H1 (cell line): ENCODE measurements at regions not wholly inside any gene's neighbourhood (a gene's known extent, or its start where the extent isn't known, plus 50 kb on each side); places are given as distances from the start of the nearest gene placed in this dataset.

ENCODE experiments used
- CTCF ChIA-PET: fragments of 300-600 bp; sonication (Branson Sonifier 250); formaldehyde crosslinking; loops from one replicate; lab custom pipeline; 2021; ENCODE audit not compliant: partially characterized antibody; lab: Charles Lee
- POLR2A ChIA-PET: fragments of 300-600 bp; sonication (Branson Sonifier 250); formaldehyde crosslinking; loops from one replicate; lab custom pipeline; 2021; ENCODE audit warnings: inconsistent platforms; ENCODE audit not compliant: partially characterized antibody; lab: Charles Lee
- DNase-seq, 2 experiments: peaks; one replicate each; pipeline versions ENCODE4 v3.0.0 to v3.0.0-alpha.2; 2010 to 2022; ENCODE audit warnings: low spot score in 2 of 2, low read depth in 1 of 2, mixed read lengths in 1 of 2
- FAIRE-seq: peaks from 2 replicates; lab custom pipeline; 2011; peaks lifted over from hg19 to GRCh38; lab: Jason Lieb, UNC
- H2AFZ ChIP-seq: 2 replicates; pipeline ENCODE4 v1.8.1; 2012; ENCODE audit warnings: low read length, inconsistent platforms
- H2AK5ac ChIP-seq: 2 replicates; pipeline ENCODE4 v1.6.1; 2013; ENCODE audit warnings: low read depth, low read length
- H2BK120ac ChIP-seq: replicated peaks from 2 replicates; pipeline ENCODE3; 2013; ENCODE audit warnings: low read depth, low read length, inconsistent platforms
- H2BK12ac ChIP-seq: 2 replicates; pipeline ENCODE4 v1.6.1; 2013; ENCODE audit warnings: low read depth, low read length
- H2BK15ac ChIP-seq: 2 replicates; pipeline ENCODE4 v1.6.1; 2013; ENCODE audit warnings: low read length
- H2BK20ac ChIP-seq: 2 replicates; pipeline ENCODE4 v1.6.1; 2013; ENCODE audit warnings: low read length
- H2BK5ac ChIP-seq: 2 replicates; pipeline ENCODE4 v1.6.1; 2013; ENCODE audit warnings: low read depth, low read length
- H3K14ac ChIP-seq: 2 replicates; pipeline ENCODE4 v1.6.1; 2013; ENCODE audit warnings: inconsistent platforms; ENCODE audit not compliant: insufficient read length
- H3K18ac ChIP-seq: 2 replicates; pipeline ENCODE4 v1.6.1; 2013; ENCODE audit warnings: low read length; ENCODE audit errors: extremely low read depth
- H3K23ac ChIP-seq: 2 replicates; pipeline ENCODE4 v1.6.1; 2013; ENCODE audit warnings: inconsistent platforms; ENCODE audit not compliant: insufficient read length
- H3K23me2 ChIP-seq: 2 replicates; pipeline ENCODE4 v1.6.1; 2013; ENCODE audit warnings: low read depth, low read length
- H3K27ac ChIP-seq: 2 replicates; pipeline ENCODE4 v1.6.1; 2011; ENCODE audit warnings: low read depth, low read length, inconsistent platforms
- H3K27me3 ChIP-seq, 4 experiments: replicated peaks in 1 of 4; 1 replicate in 1 of 4; 2 replicates in 3 of 4; pipeline versions ENCODE4 v1.6.1 to v1.8.1; 2011 to 2013; ENCODE audit warnings: low read length in 3 of 4, mild to moderate bottlenecking in 3 of 4, inconsistent platforms in 2 of 4, mixed read lengths in 2 of 4, moderate library complexity in 1 of 4; ENCODE audit not compliant: control insufficient read depth in 3 of 4, insufficient read depth in 3 of 4; ENCODE audit errors: extremely low read depth in 1 of 4
- H3K36me3 ChIP-seq, 4 experiments: 2 replicates each; pipeline versions ENCODE4 v1.6.1 to v1.8.1; 2011 to 2013; ENCODE audit warnings: mild to moderate bottlenecking in 4 of 4, low read length in 3 of 4, moderate library complexity in 2 of 4, control low read depth in 1 of 4, inconsistent platforms in 1 of 4; ENCODE audit not compliant: insufficient read depth in 4 of 4, control insufficient read depth in 2 of 4
- H3K4ac ChIP-seq: replicated peaks from 2 replicates; pipeline ENCODE3; 2013; ENCODE audit warnings: low read length, low read depth, mixed read lengths, inconsistent platforms; ENCODE audit not compliant: insufficient read length
- H3K4me1 ChIP-seq, 4 experiments: replicated peaks in 1 of 4; 1 replicate in 1 of 4; 2 replicates in 3 of 4; pipeline versions ENCODE4 v1.6.1 to v1.8.1; 2011 to 2013; ENCODE audit warnings: low read length in 3 of 4, inconsistent platforms in 2 of 4, mixed read lengths in 1 of 4; ENCODE audit not compliant: insufficient read depth in 4 of 4, control insufficient read depth in 3 of 4
- H3K4me2 ChIP-seq, 2 experiments: 2 replicates each; pipeline versions ENCODE4 v1.6.1 to v1.8.1; 2011 to 2013; ENCODE audit warnings: low read depth in 2 of 2, low read length in 2 of 2, control low read depth in 1 of 2, inconsistent platforms in 1 of 2, mild to moderate bottlenecking in 1 of 2; ENCODE audit not compliant: insufficient read depth in 1 of 2
- H3K4me3 ChIP-seq, 4 experiments: fragments of 200-600, 300-600 bp in 1 of 4; sonication (generic), shearing (Covaris generic), sonication (Bioruptor Twin) in 1 of 4; 2 replicates each; pipeline versions ENCODE4 v1.5.1 to v1.8.1; 2011 to 2016; ENCODE audit warnings: low read length in 4 of 4, low read depth in 3 of 4, control low read depth in 2 of 4, inconsistent platforms in 2 of 4, mild to moderate bottlenecking in 2 of 4, mixed read lengths in 1 of 4, moderate library complexity in 1 of 4; ENCODE audit not compliant: insufficient read depth in 2 of 4; ENCODE audit errors: extremely low read depth in 1 of 4
- H3K56ac ChIP-seq: replicated peaks from 2 replicates; pipeline ENCODE3; 2013; ENCODE audit warnings: low read depth, mild to moderate bottlenecking, mixed read lengths, low read length, inconsistent platforms; ENCODE audit not compliant: insufficient read length
- H3K79me1 ChIP-seq: 2 replicates; pipeline ENCODE4 v1.6.1; 2013; ENCODE audit warnings: low read depth, low read length, control low read depth
- H3K79me2 ChIP-seq, 2 experiments: 2 replicates each; pipeline versions ENCODE4 v1.6.1 to v1.8.1; 2012 to 2013; ENCODE audit warnings: low read length in 2 of 2, mild to moderate bottlenecking in 2 of 2, inconsistent platforms in 1 of 2; ENCODE audit not compliant: insufficient read depth in 2 of 2, control insufficient read depth in 1 of 2
- H3K9ac ChIP-seq, 4 experiments: replicated peaks in 1 of 4; 1 replicate in 1 of 4; 2 replicates in 3 of 4; pipeline versions ENCODE4 v1.6.1 to v1.8.1; 2011 to 2013; ENCODE audit warnings: low read depth in 3 of 4, low read length in 3 of 4, control low read depth in 2 of 4, mild to moderate bottlenecking in 2 of 4, moderate library complexity in 2 of 4, inconsistent platforms in 1 of 4; ENCODE audit errors: extremely low read depth in 1 of 4
- H3K9me3 ChIP-seq, 2 experiments: 2 replicates each; pipeline versions ENCODE4 v1.6.1 to v1.8.1; 2012 to 2013; ENCODE audit warnings: mild to moderate bottlenecking in 2 of 2, moderate library complexity in 2 of 2, control low read depth in 1 of 2, inconsistent platforms in 1 of 2, low read depth in 1 of 2, low read length in 1 of 2, mixed read lengths in 1 of 2; ENCODE audit not compliant: insufficient read depth in 2 of 2
- H4K20me1 ChIP-seq, 2 experiments: replicated peaks in 1 of 2; 2 replicates each; pipeline versions ENCODE3 to v1.8.1; 2011 to 2013; ENCODE audit warnings: inconsistent platforms in 2 of 2, low read length in 2 of 2, mild to moderate bottlenecking in 1 of 2; ENCODE audit not compliant: insufficient read depth in 2 of 2, control insufficient read depth in 1 of 2
- H4K5ac ChIP-seq: 2 replicates; pipeline ENCODE4 v1.6.1; 2013; ENCODE audit warnings: low read length, low read depth, mixed read lengths, inconsistent platforms; ENCODE audit not compliant: insufficient read length
- H4K8ac ChIP-seq: 2 replicates; pipeline ENCODE4 v1.8.0; 2013; ENCODE audit warnings: mild to moderate bottlenecking, moderate library complexity, low read length, inconsistent platforms; ENCODE audit not compliant: insufficient read depth; ENCODE audit errors: extremely low read depth
- H4K91ac ChIP-seq: replicated peaks from 2 replicates; pipeline ENCODE3; 2013; ENCODE audit warnings: low read length, mixed read lengths, inconsistent platforms; ENCODE audit not compliant: insufficient read length
- ASH2L ChIP-seq: fragments of 200-600, 300-600 bp; sonication (generic); IDR thresholded peaks from one replicate; pipeline ENCODE4 v1.7.1; 2017; ENCODE audit warnings: low read length
- BACH1 ChIP-seq: IDR thresholded peaks from 2 replicates; pipeline ENCODE4 v1.6.1; 2012; ENCODE audit warnings: low read length, improper control_type of control experiment
- CEBPB ChIP-seq: IDR thresholded peaks from 2 replicates; pipeline ENCODE4 v1.6.1; 2012; ENCODE audit warnings: low read depth, low read length
- EZH2 ChIP-seq: fragments of 200-600 bp; sonication (generic); IDR thresholded peaks from 2 replicates; pipeline ENCODE4 v1.7.1; 2012; ENCODE audit warnings: low read depth, mild to moderate bottlenecking, moderate library complexity, low read length, inconsistent platforms; ENCODE audit not compliant: severe bottlenecking
- KDM4A ChIP-seq: IDR thresholded peaks from one replicate; pipeline ENCODE4 v1.7.1; 2012; ENCODE audit warnings: low read depth, mild to moderate bottlenecking, moderate library complexity, low read length, inconsistent platforms; ENCODE audit not compliant: severe bottlenecking
- MAFK ChIP-seq: IDR thresholded peaks from 2 replicates; pipeline ENCODE4 v1.6.1; 2012; ENCODE audit warnings: low read depth, mild to moderate bottlenecking, improper control_type of control experiment, low read length
- NANOG ChIP-seq: IDR thresholded peaks from 2 replicates; pipeline ENCODE4 v1.6.1; 2011; ENCODE audit warnings: low read length, low read depth, mild to moderate bottlenecking, inconsistent platforms; ENCODE audit not compliant: insufficient read depth, poor library complexity, severe bottlenecking
- RXRA ChIP-seq: IDR thresholded peaks from 2 replicates; pipeline ENCODE4 v1.6.1; 2011; ENCODE audit warnings: low read depth, mild to moderate bottlenecking, low read length, moderate library complexity; ENCODE audit not compliant: insufficient read depth
- SP2 ChIP-seq: IDR thresholded peaks from 2 replicates; pipeline ENCODE4 v1.6.1; 2012; ENCODE audit warnings: mild to moderate bottlenecking, low read length, inconsistent platforms
- TAF1 ChIP-seq: IDR thresholded peaks from 2 replicates; pipeline ENCODE4 v1.6.1; 2011; ENCODE audit warnings: mild to moderate bottlenecking, low read depth, low read length
- TBP ChIP-seq: IDR thresholded peaks from 2 replicates; pipeline ENCODE4 v1.6.1; 2011; ENCODE audit warnings: low read depth, low read length, improper control_type of control experiment
- WGBS, 2 experiments: shearing (Covaris generic) in 1 of 2; methylation state at CpG; one replicate each; pipeline versions ENCODE4 v1.1.6 to v1.1.7; 2013 to 2015; ENCODE audit warnings: low lambda C conversion rate in 2 of 2, mixed read lengths in 2 of 2, inconsistent platforms in 1 of 2, low coverage in 1 of 2, missing lambda C conversion rate in 1 of 2; ENCODE audit not compliant: insufficient replicate concordance in 2 of 2, insufficient coverage in 1 of 2, insufficient read length in 1 of 2; ENCODE audit errors: extremely low coverage in 1 of 2, missing lambda C conversion rate in 1 of 2; 5-methylcytosine and 5-hydroxymethylcytosine counted together

DNA sequence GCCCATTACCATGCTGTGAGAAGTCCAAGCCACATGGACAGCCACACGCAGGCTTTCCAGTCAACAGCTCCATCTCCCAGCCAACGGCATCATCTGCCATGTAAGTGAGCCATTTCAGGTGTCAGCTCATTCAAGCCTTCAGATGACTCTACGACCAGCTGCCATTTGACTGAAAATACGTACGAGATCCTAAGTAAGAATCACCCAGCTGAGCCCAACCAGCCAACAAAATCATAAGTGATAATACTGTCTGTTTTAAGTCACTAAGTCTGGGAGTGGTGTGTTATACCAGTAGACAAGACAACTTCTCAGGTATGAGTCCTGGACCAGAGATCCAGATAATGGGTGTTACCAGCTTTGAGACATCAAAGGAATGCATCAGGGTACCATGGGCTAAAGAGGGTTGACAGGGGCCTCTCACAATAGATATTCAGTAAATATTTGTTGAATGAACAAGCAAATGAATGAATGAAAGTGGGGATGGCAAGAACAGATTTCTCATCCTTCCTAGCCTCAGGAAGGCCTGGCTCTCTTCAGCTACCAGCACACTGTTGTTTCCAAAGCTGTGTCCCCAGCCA lies 52.9 kb upstream of the CTIF start:
- Histone ChIP-seq H2BK12ac (no peak overlapping the region), H2BK5ac (no peak overlapping the region), H3K79me2 (no peaks in the 10 kb centered on the region), H2AFZ (no peak overlapping the region), H4K8ac (no peak overlapping the region), H3K9me3 (peaks cover 0 to 2% of the 10 kb centered on the region in 2 experiments; a peak in 1 of 4 replicates), H3K9ac (no peak overlapping the region), H4K5ac (no peak overlapping the region), H3K18ac (no peak overlapping the region), H4K91ac (no peak overlapping the region), H2BK20ac (no peak overlapping the region), H3K14ac (no peak overlapping the region), H3K36me3 (no peaks in the 10 kb centered on the region), H3K23ac (no peak overlapping the region), H3K56ac (no peak overlapping the region), H4K20me1 (no peaks in the 10 kb centered on the region), H2AK5ac (no peak overlapping the region), H3K79me1 (no peaks in the 10 kb centered on the region), H2BK15ac (no peak overlapping the region), H3K4me3 (no peak overlapping the region), H2BK120ac (no peak overlapping the region), H3K27me3 (no peaks in the 10 kb centered on the region), H3K4me1 (no peaks in the 10 kb centered on the region), H3K4me2 (no peak overlapping the region), H3K4ac (no peak overlapping the region), H3K23me2 (no peaks in the 10 kb centered on the region), H3K27ac (no peak overlapping the region)
- no peak for DNase-seq
- WGBS, 2 experiments, result 68% methylated on average over 5 of the region's 5 CpGs; no CpG with 5 or more reads in 1 of the 2 experiments
- no peak for TF ChIP-seq TAF1
- TF ChIP-seq CEBPB, result no peak
- no peak for TF ChIP-seq BACH1
- TF ChIP-seq RXRA, result no peak
- no peak for TF ChIP-seq ASH2L
- no peak for TF ChIP-seq KDM4A
- no peak for TF ChIP-seq TBP
- TF ChIP-seq SP2, result no peak
- TF ChIP-seq NANOG, result no peak
- no peak for TF ChIP-seq EZH2
- no peak for TF ChIP-seq MAFK
- FAIRE-seq, result no peak
- POLR2A ChIA-PET, result no interaction called here
- CTCF ChIA-PET, result interaction anchor here (0.7 to 6.1 kb wide), 11 partner anchors 8 to 183 kb away, joined by 3 to 33 read pairs (median 3); no protein-coding TSS in a partner anchor
